Left ventricle myocardium inferior (tissue), 1 donor: ENCODE measurements at regions not wholly inside any gene's neighbourhood (a gene's known extent, or its start where the extent isn't known, plus 50 kb on each side); places are given as distances from the start of the nearest gene placed in this dataset.

ENCODE experiments used
- DNase-seq: peaks from one replicate; pipeline ENCODE4 v3.0.0-alpha.2; 2020
- H3K27ac ChIP-seq: fragments of 200-600 bp; replicated peaks from 2 replicates; pipeline ENCODE4 v1.8.0; 2021
- H3K27me3 ChIP-seq: fragments of 200-600 bp; 2 replicates; pipeline ENCODE4 v1.8.0; 2021; ENCODE audit warnings: low read depth
- H3K36me3 ChIP-seq: fragments of 200-600 bp; 2 replicates; pipeline ENCODE4 v1.8.0; 2021
- H3K4me1 ChIP-seq: fragments of 200-600 bp; 2 replicates; pipeline ENCODE4 v1.8.0; 2021
- H3K4me3 ChIP-seq: fragments of 200-600 bp; 2 replicates; pipeline ENCODE4 v1.8.0; 2021; ENCODE audit warnings: mild to moderate bottlenecking, moderate library complexity
- H3K9me3 ChIP-seq: fragments of 200-600 bp; replicated peaks from 2 replicates; pipeline ENCODE4 v1.8.0; 2021
- intact Hi-C: fragments of 100-400 bp; cut with micrococcal nuclease; formaldehyde crosslinking; loops from one replicate; pipeline ENCODE4 v1.11.0; 2022
- TF ChIP-seq, protein P1 (sequence below): fragments of 200-600 bp; IDR thresholded peaks from 2 replicates; pipeline ENCODE4 v1.8.0; 2021; ENCODE audit warnings: antibody characterized with exemption, mild to moderate bottlenecking, borderline replicate concordance
- donor health status: DM: no; HTN: yes; CAD: no; lungs with severe emphysema.

DNA sequence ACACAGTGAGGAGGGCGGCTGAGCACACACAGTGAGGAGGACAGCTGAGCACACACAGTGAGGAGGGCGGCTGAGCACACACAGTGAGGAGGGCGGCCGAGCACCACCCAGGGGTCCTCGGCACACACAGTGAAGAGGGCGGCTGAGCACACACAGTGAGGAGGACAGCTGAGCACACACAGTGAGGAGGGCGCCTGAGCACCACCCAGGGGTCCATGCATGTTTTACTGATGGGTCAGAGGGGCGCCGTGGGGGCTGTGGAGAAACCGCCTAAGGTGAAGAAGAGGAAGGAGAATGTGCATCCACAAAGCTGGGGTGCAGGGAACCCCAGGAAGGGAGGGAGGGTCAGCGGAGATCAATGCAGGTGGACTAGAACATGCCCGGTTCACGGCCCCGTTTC is 461.8 kb downstream of the BRD1 start:
- TF ChIP-seq, protein P1, sequence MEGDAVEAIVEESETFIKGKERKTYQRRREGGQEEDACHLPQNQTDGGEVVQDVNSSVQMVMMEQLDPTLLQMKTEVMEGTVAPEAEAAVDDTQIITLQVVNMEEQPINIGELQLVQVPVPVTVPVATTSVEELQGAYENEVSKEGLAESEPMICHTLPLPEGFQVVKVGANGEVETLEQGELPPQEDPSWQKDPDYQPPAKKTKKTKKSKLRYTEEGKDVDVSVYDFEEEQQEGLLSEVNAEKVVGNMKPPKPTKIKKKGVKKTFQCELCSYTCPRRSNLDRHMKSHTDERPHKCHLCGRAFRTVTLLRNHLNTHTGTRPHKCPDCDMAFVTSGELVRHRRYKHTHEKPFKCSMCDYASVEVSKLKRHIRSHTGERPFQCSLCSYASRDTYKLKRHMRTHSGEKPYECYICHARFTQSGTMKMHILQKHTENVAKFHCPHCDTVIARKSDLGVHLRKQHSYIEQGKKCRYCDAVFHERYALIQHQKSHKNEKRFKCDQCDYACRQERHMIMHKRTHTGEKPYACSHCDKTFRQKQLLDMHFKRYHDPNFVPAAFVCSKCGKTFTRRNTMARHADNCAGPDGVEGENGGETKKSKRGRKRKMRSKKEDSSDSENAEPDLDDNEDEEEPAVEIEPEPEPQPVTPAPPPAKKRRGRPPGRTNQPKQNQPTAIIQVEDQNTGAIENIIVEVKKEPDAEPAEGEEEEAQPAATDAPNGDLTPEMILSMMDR = no peak
- intact Hi-C loops = no loop called here
- H3K9me3 ChIP-seq = peaks cover 3% of the 10 kb centered on the region
- DNase-seq = no peak
- H3K27ac ChIP-seq = no peak overlapping the region
- H3K4me3 ChIP-seq = no peak overlapping the region
- H3K27me3 ChIP-seq = peaks cover 76% of the 10 kb centered on the region
- no peaks in the 10 kb centered on the region for H3K36me3 ChIP-seq
- H3K4me1 ChIP-seq = no peaks in the 10 kb centered on the region

DNA sequence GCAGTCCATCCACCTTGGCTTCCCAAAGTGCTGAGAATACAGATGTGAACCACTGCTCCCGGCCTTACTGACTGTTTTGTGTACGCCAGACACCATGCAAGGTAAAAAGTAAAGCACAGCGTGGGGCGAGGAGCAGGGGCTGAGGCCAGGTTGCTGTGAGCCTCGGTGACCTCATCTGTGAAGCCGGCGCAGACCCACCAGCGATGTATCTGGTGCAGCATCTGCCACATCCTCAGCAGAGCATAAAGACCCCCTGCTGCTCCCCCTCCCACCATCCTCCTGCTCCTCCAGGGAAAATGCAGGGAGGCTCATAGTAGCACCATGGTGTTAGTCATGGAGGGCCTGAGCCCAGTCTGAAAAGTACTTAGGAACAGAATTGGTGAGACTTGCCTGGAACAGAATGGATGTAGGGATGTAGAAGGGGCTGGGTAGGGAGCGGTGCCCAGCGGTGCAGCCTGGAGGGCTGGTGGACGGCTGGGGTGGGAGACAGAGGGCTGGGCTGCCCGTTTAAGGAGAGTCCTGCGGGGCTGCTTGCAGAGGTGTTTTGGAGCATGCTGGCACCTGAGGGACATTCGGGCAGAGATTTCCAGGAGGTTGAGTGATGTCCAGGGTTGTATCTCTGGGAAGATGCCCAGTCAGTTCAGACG is 462.4 kb downstream of the BRD1 start:
- TF ChIP-seq, protein P1 = no peak
- intact Hi-C loops = no loop called here
- Histone ChIP-seq H3K27ac (no peak overlapping the region), H3K27me3 (peaks cover 76% of the 10 kb centered on the region), H3K9me3 (peaks cover 8% of the 10 kb centered on the region), H3K36me3 (no peaks in the 10 kb centered on the region), H3K4me3 (no peak overlapping the region), H3K4me1 (no peaks in the 10 kb centered on the region)
- no peak for DNase-seq

DNA sequence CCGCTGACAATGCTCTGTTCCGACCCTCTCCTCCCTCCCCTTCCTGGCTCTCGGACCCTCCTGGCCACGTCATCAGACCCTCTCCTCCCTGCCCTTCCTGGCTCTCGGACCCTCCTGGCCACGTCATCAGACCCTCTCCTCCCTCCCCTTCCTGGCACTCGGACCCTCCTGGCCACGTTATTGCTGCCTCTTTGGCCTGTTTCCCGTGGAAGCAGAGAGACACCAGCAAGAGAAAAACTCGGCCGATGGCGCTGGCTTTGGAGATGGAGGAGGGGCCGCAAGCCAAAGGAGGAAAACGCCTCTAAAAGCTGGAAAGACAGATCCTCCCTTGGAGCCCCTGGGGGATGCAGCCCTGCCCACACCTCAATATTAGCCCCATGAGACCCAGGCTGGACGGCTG is 463.3 kb downstream of the BRD1 start:
- Histone ChIP-seq H3K27ac (no peak overlapping the region), H3K4me3 (no peak overlapping the region), H3K4me1 (no peaks in the 10 kb centered on the region), H3K9me3 (peaks cover 16% of the 10 kb centered on the region), H3K27me3 (peaks cover 74% of the 10 kb centered on the region), H3K36me3 (no peaks in the 10 kb centered on the region)
- DNase-seq = no peak
- TF ChIP-seq, protein P1 = no peak
- intact Hi-C loops = no loop called here

DNA sequence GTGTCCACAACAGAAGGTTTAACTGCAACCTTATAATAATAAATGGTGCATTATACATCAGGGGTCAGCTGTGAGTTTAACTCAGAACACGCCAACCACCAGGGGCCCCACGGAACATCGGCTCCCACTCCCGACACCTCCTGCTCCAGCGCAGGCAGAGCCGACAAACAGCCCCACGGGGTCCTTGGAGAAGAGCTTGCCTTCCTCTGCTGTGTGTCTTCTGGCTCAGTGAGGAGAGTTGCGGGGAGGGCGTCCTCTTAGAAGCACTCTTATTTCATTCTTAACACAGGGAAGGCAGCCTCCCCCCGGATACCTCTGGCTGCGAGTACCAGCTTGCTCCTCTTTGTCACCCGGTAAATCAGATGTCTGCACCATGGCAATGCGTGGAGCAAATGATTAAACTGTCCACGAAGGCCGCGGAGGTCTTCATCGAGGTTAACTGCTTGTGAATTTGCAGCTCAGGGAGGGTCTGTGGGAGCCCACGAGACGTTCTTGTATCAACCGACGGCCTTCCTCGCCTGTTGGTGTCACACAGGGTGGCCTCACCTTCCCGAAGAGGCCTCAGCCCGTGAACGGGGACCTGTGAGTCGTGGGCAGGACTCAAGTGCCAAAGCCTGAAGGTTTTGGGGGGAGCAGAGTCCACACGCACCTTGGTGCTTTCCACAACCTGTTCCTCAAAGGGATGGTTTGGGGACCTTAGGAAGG is 464.0 kb downstream of the BRD1 start:
- no peaks in the 10 kb centered on the region for H3K4me1 ChIP-seq
- TF ChIP-seq, protein P1 = no peak
- no peak overlapping the region for H3K27ac ChIP-seq
- peaks cover 16% of the 10 kb centered on the region for H3K9me3 ChIP-seq
- no peaks in the 10 kb centered on the region for H3K36me3 ChIP-seq
- intact Hi-C loops = no loop called here
- no peak for DNase-seq
- peaks cover 72% of the 10 kb centered on the region for H3K27me3 ChIP-seq
- H3K4me3 ChIP-seq = no peak overlapping the region

DNA sequence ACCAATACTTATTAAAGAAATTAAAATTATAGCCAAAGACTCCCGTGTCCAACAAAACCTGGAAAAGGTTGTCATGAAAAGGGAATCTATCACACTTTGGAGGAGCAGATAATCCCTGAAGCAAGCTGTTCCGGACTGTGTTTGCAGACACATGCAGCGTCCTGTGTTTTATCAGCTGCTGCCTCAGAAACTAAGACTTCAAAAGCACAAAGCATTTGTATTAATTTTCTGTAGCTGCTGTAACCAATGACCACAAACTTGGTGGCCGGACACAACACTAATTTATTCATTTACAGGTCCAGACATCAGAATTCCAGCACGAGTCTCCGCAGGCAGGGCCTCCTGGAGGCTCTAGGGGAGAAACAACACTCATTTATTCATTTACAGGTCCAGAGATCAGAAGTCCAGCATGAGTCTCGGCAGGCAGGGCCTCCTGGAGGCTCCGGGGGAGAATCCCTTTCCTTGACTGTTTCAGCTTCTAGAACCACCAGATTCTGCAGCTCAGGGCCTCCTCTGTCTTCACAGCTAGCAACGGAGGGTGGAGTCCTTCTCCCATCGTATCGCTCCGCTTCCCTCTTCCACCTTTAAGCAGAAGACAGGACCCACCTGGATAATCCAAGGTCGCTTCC is 465.3 kb downstream of the BRD1 start:
- DNase-seq = no peak

More for the DNA sequence above, 465.3 kb downstream of the BRD1 start:
- Histone ChIP-seq H3K9me3 (peaks cover 16% of the 10 kb centered on the region), H3K27ac (no peak overlapping the region), H3K27me3 (peaks cover 76% of the 10 kb centered on the region), H3K4me1 (no peaks in the 10 kb centered on the region), H3K4me3 (no peak overlapping the region), H3K36me3 (no peaks in the 10 kb centered on the region)
- TF ChIP-seq, protein P1 = no peak
- intact Hi-C loops = no loop called here
